Urinary bladder (tissue), 3 donors: ENCODE measurements at regions not wholly inside any gene's neighbourhood (a gene's known extent, or its start where the extent isn't known, plus 50 kb on each side); places are given as distances from the start of the nearest gene placed in this dataset.

Experiments used
- DNase-seq: peaks from one replicate; pipeline ENCODE4 v3.0.0-alpha.2; 2015; ENCODE audit errors: extremely low spot score
- H3K27ac ChIP-seq: one replicate; pipeline ENCODE4 v1.5.1; 2013; ENCODE audit warnings: low read depth, mild to moderate bottlenecking, moderate library complexity
- H3K36me3 ChIP-seq: one replicate; pipeline ENCODE4 v1.6.1; 2013; ENCODE audit warnings: mild to moderate bottlenecking, moderate library complexity; ENCODE audit not compliant: insufficient read depth
- H3K4me1 ChIP-seq: one replicate; pipeline ENCODE4 v1.6.1; 2013; ENCODE audit warnings: mild to moderate bottlenecking, moderate library complexity; ENCODE audit not compliant: insufficient read depth
- H3K4me3 ChIP-seq: one replicate; pipeline ENCODE4 v1.5.1; 2013; ENCODE audit warnings: low read depth, low read length
- WGBS: extraction: QIAGEN DNeasy Blood & Tissue Kit; methylation state at CpG from one replicate; pipeline ENCODE4 v1.1.7; 2013; 5-methylcytosine and 5-hydroxymethylcytosine counted together
- donor health status: healthy with polysubstance abuse.
- donor health status: healthy.

- no peak for DNase-seq
- H3K4me1 ChIP-seq: no peaks in the 10 kb centered on the region
- H3K27ac ChIP-seq: no peak overlapping the region
- no peak overlapping the region for H3K4me3 ChIP-seq
- WGBS: 90% methylated on average over 2 of the region's 2 CpGs
- no peaks in the 10 kb centered on the region for H3K36me3 ChIP-seq
These were observed 731.6 kb downstream of the BRINP1 start for GRCh38 chr9:118637681-118638080.

GRCh38 chr9:118640836-118641560 lies 728.2 kb downstream of the BRINP1 start:
- 81% methylated on average over 7 of the region's 7 CpGs for WGBS
- DNase-seq: no peak

GRCh38 chr9:118643118-118643517 lies 726.1 kb downstream of the BRINP1 start:
- H3K4me3 ChIP-seq: no peak overlapping the region
- WGBS: 50% methylated on average over 2 of the region's 2 CpGs
- no peak for DNase-seq
- H3K36me3 ChIP-seq: no peaks in the 10 kb centered on the region
- H3K4me1 ChIP-seq: no peaks in the 10 kb centered on the region
- H3K27ac ChIP-seq: no peak overlapping the region

More at GRCh38 chr9:118640836-118641560, 728.2 kb downstream of the BRINP1 start:
- Histone ChIP-seq H3K4me1 (no peaks in the 10 kb centered on the region), H3K4me3 (no peak overlapping the region), H3K27ac (no peak overlapping the region), H3K36me3 (no peaks in the 10 kb centered on the region)

GRCh38 chr9:118644066-118644465 lies 725.2 kb downstream of the BRINP1 start:
- Histone ChIP-seq H3K27ac (no peak overlapping the region), H3K36me3 (no peaks in the 10 kb centered on the region), H3K4me3 (no peak overlapping the region), H3K4me1 (no peaks in the 10 kb centered on the region)
- DNase-seq: no peak
- 55% methylated on average over 1 of the region's 1 CpG for WGBS

DNA sequence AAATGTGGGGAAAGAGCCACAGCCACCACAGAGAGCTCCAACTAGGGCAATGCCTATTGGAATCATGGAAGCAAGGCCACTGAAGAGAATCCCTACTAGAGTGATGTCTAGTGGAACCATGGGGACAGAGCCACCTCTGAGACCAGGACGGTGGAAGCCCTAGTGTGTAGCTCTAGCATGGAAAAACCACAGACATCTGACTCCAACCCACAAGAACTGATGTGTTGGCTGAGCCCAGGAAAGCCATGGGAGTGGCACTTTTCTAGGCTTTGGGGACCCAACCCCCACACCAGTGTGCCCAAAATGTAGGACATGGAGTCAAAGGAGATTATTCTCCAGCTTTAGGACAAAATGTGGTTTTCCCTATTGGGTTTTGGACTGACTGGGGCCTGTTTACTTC lies 721.9 kb downstream of the BRINP1 start:
- no peak overlapping the region for H3K4me3 ChIP-seq
- 43% methylated on average over 1 of the region's 1 CpG for WGBS

GRCh38 chr9:118650417-118650816 lies 718.8 kb downstream of the BRINP1 start:
- H3K27ac ChIP-seq: no peak overlapping the region
- no peak for DNase-seq
- H3K36me3 ChIP-seq: no peaks in the 10 kb centered on the region
- no peaks in the 10 kb centered on the region for H3K4me1 ChIP-seq
- H3K4me3 ChIP-seq: no peak overlapping the region

More for the DNA sequence above, 721.9 kb downstream of the BRINP1 start:
- H3K4me1 ChIP-seq: no peaks in the 10 kb centered on the region
- H3K27ac ChIP-seq: no peak overlapping the region
- DNase-seq: no peak
- no peaks in the 10 kb centered on the region for H3K36me3 ChIP-seq

GRCh38 chr9:118651511-118651910 lies 717.7 kb downstream of the BRINP1 start:
- Histone ChIP-seq H3K27ac (no peak overlapping the region), H3K4me3 (no peak overlapping the region), H3K36me3 (no peaks in the 10 kb centered on the region), H3K4me1 (no peaks in the 10 kb centered on the region)
- 65% methylated on average over 2 of the region's 2 CpGs for WGBS
- no peak for DNase-seq

GRCh38 chr9:118652258-118652657 lies 717.0 kb downstream of the BRINP1 start:
- Histone ChIP-seq H3K27ac (no peak overlapping the region), H3K4me1 (no peaks in the 10 kb centered on the region), H3K36me3 (no peaks in the 10 kb centered on the region), H3K4me3 (no peak overlapping the region)
- 64% methylated on average over 2 of the region's 2 CpGs for WGBS
- no peak for DNase-seq

- 89% methylated on average over 2 of the region's 2 CpGs for WGBS
- no peak overlapping the region for H3K27ac ChIP-seq
- no peak overlapping the region for H3K4me3 ChIP-seq
- H3K36me3 ChIP-seq: no peaks in the 10 kb centered on the region
- H3K4me1 ChIP-seq: no peaks in the 10 kb centered on the region
- DNase-seq: no peak
These were observed 716.3 kb downstream of the BRINP1 start for GRCh38 chr9:118652912-118653311.

DNA sequence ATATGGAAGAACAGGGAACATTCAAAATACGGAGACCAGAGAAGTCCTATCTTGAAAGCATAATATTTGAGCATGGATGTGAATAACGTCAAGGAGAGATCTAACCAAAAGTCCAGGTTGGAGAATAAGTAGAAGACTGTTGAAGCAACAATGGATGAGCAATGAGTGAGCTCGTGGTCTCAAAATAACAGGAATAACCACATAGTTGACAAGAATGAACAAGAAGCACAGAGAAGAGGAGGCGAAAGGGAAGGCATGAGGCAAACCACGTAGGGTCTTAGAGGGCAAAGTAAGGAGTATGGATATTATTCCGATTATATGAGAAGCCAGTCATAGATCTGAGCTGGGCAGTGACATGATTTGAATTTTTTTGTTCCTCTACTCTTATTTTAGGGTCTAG lies 710.2 kb downstream of the BRINP1 start:
- H3K27ac ChIP-seq: no peak overlapping the region
- 63% methylated on average over 6 of the region's 6 CpGs for WGBS

DNA sequence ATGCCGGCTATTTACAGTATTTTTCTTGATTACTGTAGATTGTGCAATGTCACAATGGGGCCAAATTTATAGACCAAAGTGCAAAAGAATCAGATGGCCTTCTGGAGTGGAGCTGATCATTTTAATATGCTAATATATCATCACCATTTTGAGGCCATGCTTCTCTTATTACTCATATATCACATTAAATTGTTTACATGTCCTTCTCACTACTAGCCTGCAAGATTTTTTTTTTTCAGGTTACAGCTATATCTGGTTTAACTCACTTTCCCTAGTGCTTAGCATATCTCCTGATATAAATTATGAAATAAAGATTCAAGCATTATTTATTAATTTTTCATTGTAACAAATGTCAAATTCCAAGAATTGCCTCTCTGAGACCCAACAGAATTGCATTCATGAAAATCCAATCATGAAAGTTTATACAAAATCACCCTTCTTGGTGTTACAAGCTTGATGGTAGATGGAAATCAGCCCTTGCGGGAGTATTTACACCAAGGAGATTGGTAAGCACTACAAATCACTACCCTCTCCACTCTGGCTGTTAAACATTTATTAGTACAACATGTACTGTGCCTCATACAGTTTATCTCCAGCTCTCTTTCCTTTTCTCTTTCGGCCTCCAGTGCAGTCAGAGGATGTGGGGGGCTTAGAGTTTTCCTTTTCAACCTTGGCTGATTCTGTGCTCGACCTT lies 703.9 kb downstream of the BRINP1 start:
- Histone ChIP-seq H3K27ac (no peak overlapping the region), H3K4me1 (no peaks in the 10 kb centered on the region)
- no peak for DNase-seq

More for the DNA sequence above, 710.2 kb downstream of the BRINP1 start:
- Histone ChIP-seq H3K4me3 (no peak overlapping the region), H3K4me1 (no peaks in the 10 kb centered on the region), H3K36me3 (no peaks in the 10 kb centered on the region)
- no peak for DNase-seq

DNA sequence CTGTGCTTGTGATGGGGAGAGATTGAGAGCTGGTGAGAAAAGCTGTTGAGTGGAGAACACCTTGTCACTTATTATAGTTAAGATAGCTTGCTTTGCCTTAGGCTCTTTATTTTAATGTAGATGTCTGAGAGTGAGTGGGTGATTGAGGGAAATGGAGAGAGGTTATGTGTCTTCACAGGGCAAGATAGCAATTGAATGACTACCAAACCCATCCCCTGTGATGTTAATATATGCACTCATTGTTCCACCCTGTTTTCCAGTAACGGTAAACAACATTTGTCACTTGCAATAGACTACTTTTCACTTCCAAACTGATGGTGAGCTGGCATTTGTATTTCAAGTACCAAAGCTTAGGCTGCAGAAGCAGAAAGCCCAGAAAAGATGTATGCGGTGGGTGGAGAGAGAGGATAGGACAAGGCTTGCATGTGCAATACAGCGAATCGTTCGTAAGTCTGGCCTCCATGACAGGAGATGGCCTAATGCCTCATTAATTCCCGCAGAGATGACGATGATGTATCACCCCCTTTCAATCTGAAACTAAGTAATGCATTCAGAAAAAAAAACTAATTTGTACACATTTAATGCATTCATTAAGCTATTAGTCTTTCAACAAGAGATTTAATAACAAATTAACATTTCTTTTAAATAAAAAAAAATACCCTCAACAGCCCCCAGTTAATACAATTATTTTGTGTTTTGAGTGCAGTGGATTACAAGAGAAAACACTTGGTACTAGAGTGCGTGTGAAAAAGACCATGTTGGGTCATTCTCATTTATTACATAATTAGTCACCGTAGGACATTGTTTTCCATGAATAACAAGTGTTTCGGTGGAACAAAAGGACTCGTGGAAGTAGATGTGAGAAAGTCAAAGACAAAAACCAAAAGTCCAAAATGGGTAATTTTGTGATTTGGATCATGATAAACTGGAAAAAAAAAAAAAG lies 699.0 kb downstream of the BRINP1 start:
- Histone ChIP-seq H3K36me3 (no peaks in the 10 kb centered on the region), H3K27ac (no peak overlapping the region), H3K4me3 (no peak overlapping the region), H3K4me1 (no peaks in the 10 kb centered on the region)
- DNase-seq: no peak
- WGBS: 76% methylated on average over 11 of the region's 11 CpGs

More for the DNA sequence above, 703.9 kb downstream of the BRINP1 start:
- H3K36me3 ChIP-seq: no peaks in the 10 kb centered on the region
- 73% methylated on average over 4 of the region's 4 CpGs for WGBS
- H3K4me3 ChIP-seq: no peak overlapping the region

- H3K36me3 ChIP-seq: no peaks in the 10 kb centered on the region
- no peak for DNase-seq
- 80% methylated on average over 5 of the region's 5 CpGs for WGBS
- no peak overlapping the region for H3K27ac ChIP-seq
- H3K4me1 ChIP-seq: no peaks in the 10 kb centered on the region
- H3K4me3 ChIP-seq: no peak overlapping the region
These were observed 694.3 kb downstream of the BRINP1 start for GRCh38 chr9:118674942-118675341.
